B cell (primary cell): ENCODE measurements at regions not wholly inside any gene's neighbourhood (a gene's known extent, or its start where the extent isn't known, plus 50 kb on each side); places are given as distances from the start of the nearest gene placed in this dataset.

Experiments used
- ATAC-seq: fragments of 200-7000 bp; cut with Tn5 transposase; one replicate; pipeline ENCODE4 v1.10.0; 2021; ENCODE audit warnings: low read depth, mild to moderate bottlenecking, moderate number of reproducible peaks, moderate library complexity
- CTCF ChIA-PET: fragments of 350-600 bp; sonication (Branson Sonifier 250); formaldehyde crosslinking; loops from one replicate; lab custom pipeline; 2021; ENCODE audit warnings: antibody characterized with exemption, inconsistent platforms; lab: Charles Lee
- POLR2A ChIA-PET: fragments of 350-600 bp; sonication (Branson Sonifier 250); formaldehyde crosslinking; loops from one replicate; lab custom pipeline; 2021; ENCODE audit warnings: antibody characterized with exemption; lab: Charles Lee
- DNase-seq: peaks from one replicate; pipeline ENCODE4 v3.0.0; 2013
- H2AFZ ChIP-seq: 2 replicates; pipeline ENCODE4 v1.6.1; 2012; ENCODE audit warnings: mild to moderate bottlenecking, low read depth, low read length; ENCODE audit not compliant: insufficient read depth, poor library complexity, severe bottlenecking
- H3K27ac ChIP-seq, 2 donors: 1 replicate in 1 of 2; 2 replicates in 1 of 2; pipeline ENCODE4 v1.5.1; 2012 to 2013; ENCODE audit warnings: low read length in 2 of 2, mild to moderate bottlenecking in 2 of 2, moderate library complexity in 1 of 2
- H3K27me3 ChIP-seq, 4 experiments: fragments of 200-600 bp in 1 of 4; sonication (generic) in 1 of 4; replicated peaks in 1 of 4; 1 replicate in 2 of 4; 2 replicates in 2 of 4; pipeline versions ENCODE4 v1.6.1 to v1.7.0; 2013 to 2016; ENCODE audit warnings: low read length in 3 of 4, mild to moderate bottlenecking in 2 of 4, mixed read lengths in 1 of 4, moderate library complexity in 1 of 4; ENCODE audit not compliant: insufficient read depth in 4 of 4, control insufficient read depth in 3 of 4; ENCODE audit errors: control extremely low read depth in 1 of 4
- H3K36me3 ChIP-seq, 2 experiments: replicated peaks in 1 of 2; 1 replicate in 1 of 2; 2 replicates in 1 of 2; pipeline versions ENCODE4 v1.6.1 to v1.7.1; 2013; ENCODE audit warnings: low read length in 1 of 2; ENCODE audit not compliant: insufficient read depth in 2 of 2, control insufficient read depth in 1 of 2; ENCODE audit errors: control extremely low read depth in 1 of 2, extremely low read depth in 1 of 2
- H3K4me1 ChIP-seq, 2 donors: fragments of 200-600 bp in 1 of 2; sonication (generic) in 1 of 2; 1 replicate in 1 of 2; 2 replicates in 1 of 2; pipeline versions ENCODE4 v1.5.1 to v1.6.1; 2013 to 2017; ENCODE audit warnings: low read length in 2 of 2; ENCODE audit not compliant: control insufficient read depth in 2 of 2, insufficient read depth in 2 of 2
- H3K4me2 ChIP-seq: replicated peaks from 2 replicates; pipeline ENCODE3; 2012; ENCODE audit warnings: mild to moderate bottlenecking, low read depth, low read length; ENCODE audit not compliant: poor library complexity, severe bottlenecking
- H3K4me3 ChIP-seq, 5 experiments: fragments of 200-600 bp in 1 of 5; sonication (generic) in 1 of 5; 1 replicate in 3 of 5; 2 replicates in 2 of 5; pipeline versions ENCODE4 v1.5.1 to v1.7.0; 2011 to 2016; ENCODE audit warnings: low read length in 4 of 5, mild to moderate bottlenecking in 4 of 5, low read depth in 2 of 5, control low read depth in 1 of 5, moderate library complexity in 1 of 5; ENCODE audit not compliant: insufficient read depth in 1 of 5; ENCODE audit errors: control extremely low read depth in 1 of 5, extremely low read depth in 1 of 5
- H3K79me2 ChIP-seq: fragments of 200-600 bp; sonication (generic); one replicate; pipeline ENCODE4 v1.6.0; 2016; ENCODE audit warnings: low read length; ENCODE audit not compliant: control insufficient read depth, insufficient read depth
- H3K9ac ChIP-seq: fragments of 200-600 bp; sonication (generic); 2 replicates; pipeline ENCODE4 v1.6.1; 2017; ENCODE audit warnings: mild to moderate bottlenecking, low read length, moderate library complexity
- H3K9me3 ChIP-seq, 3 donors: one replicate each; pipeline versions ENCODE4 v1.6.1 to v1.7.1; 2013; ENCODE audit warnings: low read length in 2 of 3; ENCODE audit not compliant: control insufficient read depth in 2 of 3, insufficient read depth in 1 of 3; ENCODE audit errors: control extremely low read depth in 1 of 3
- H4K20me1 ChIP-seq: 2 replicates; pipeline ENCODE4 v1.6.0; 2012; ENCODE audit warnings: mild to moderate bottlenecking, low read length; ENCODE audit not compliant: insufficient read depth, control insufficient read depth, poor library complexity, severe bottlenecking
- H3K27ac Mint-ChIP-seq: one replicate; pipeline ENCODE4 v1.8.0; 2021; ENCODE audit warnings: mixed read lengths
- H3K27me3 Mint-ChIP-seq: one replicate; pipeline ENCODE4 v1.8.0; 2021; ENCODE audit warnings: mixed read lengths
- H3K4me1 Mint-ChIP-seq: one replicate; pipeline ENCODE4 v1.8.0; 2021; ENCODE audit warnings: mixed read lengths
- H3K4me3 Mint-ChIP-seq: one replicate; pipeline ENCODE4 v1.8.0; 2021; ENCODE audit warnings: mixed read lengths
- H3K9me3 Mint-ChIP-seq: one replicate; pipeline ENCODE4 v1.8.0; 2022; ENCODE audit warnings: mixed read lengths; ENCODE audit not compliant: insufficient read depth
- EZH2 ChIP-seq: IDR thresholded peaks from 2 replicates; pipeline ENCODE4 v1.6.1; 2012; ENCODE audit warnings: borderline replicate concordance, low read depth, mild to moderate bottlenecking, moderate library complexity, low read length; ENCODE audit not compliant: insufficient read depth, poor library complexity, severe bottlenecking
- WGBS: methylation state at CpG from one replicate; pipeline ENCODE4 v1.1.5; 2013; ENCODE audit warnings: missing lambda C conversion rate; ENCODE audit not compliant: insufficient coverage; 5-methylcytosine and 5-hydroxymethylcytosine counted together
- intact Hi-C: fragments of 100-400 bp; cut with micrococcal nuclease; formaldehyde crosslinking; loops from one replicate; pipeline ENCODE4 v1.10.0; 2022
- TF ChIP-seq, protein P1 (sequence below): fragments of 200-600 bp; IDR thresholded peaks from one replicate; pipeline ENCODE4 v1.8.0; 2022; ENCODE audit warnings: antibody characterized with exemption, mild to moderate bottlenecking

DNA sequence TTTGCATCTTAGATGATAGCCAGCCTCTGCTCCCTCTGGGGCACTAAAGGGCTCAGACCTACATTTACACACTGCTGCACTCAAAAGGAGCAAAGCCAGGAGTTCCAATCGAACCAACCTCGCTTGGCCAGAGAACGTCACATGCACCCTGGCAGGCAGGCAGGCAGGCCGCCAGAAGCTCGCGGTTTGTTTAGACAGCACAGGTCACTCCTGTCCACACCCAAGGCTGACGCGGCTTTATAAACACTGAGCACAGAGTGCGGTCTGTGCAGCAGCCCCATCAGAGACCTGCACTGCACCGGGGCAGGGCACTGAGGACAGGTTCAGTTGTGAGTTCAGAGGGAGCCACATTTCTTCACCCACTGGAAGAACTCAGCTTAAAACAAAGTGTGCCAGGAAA lies 143.9 kb downstream of the BCOR start:
- Histone ChIP-seq H3K27ac (no peak overlapping the region), H4K20me1 (no peaks in the 10 kb centered on the region), H3K4me3 (no peak overlapping the region), H3K4me2 (no peak overlapping the region), H3K9me3 (peaks cover 0 to 10% (median 0%) of the 10 kb centered on the region in 3 donors), H3K36me3 (no peaks in the 10 kb centered on the region), H3K9ac (no peak overlapping the region), H3K4me1 (peaks cover 0 to 3% of the 10 kb centered on the region in 2 donors), H3K79me2 (no peaks in the 10 kb centered on the region), H3K27me3 (no peaks in the 10 kb centered on the region), H2AFZ (no peak overlapping the region)
- POLR2A ChIA-PET, result no interaction called here
- WGBS, result 91% methylated on average over 6 of the region's 10 CpGs
- H3K4me1 Mint-ChIP-seq, result peaks cover 9% of the 10 kb centered on the region
- no peak overlapping the region for H3K4me3 Mint-ChIP-seq
- no peaks in the 10 kb centered on the region for H3K9me3 Mint-ChIP-seq
- no peak overlapping the region for H3K27ac Mint-ChIP-seq
- intact Hi-C loops, result no loop called here
- TF ChIP-seq, protein P1, sequence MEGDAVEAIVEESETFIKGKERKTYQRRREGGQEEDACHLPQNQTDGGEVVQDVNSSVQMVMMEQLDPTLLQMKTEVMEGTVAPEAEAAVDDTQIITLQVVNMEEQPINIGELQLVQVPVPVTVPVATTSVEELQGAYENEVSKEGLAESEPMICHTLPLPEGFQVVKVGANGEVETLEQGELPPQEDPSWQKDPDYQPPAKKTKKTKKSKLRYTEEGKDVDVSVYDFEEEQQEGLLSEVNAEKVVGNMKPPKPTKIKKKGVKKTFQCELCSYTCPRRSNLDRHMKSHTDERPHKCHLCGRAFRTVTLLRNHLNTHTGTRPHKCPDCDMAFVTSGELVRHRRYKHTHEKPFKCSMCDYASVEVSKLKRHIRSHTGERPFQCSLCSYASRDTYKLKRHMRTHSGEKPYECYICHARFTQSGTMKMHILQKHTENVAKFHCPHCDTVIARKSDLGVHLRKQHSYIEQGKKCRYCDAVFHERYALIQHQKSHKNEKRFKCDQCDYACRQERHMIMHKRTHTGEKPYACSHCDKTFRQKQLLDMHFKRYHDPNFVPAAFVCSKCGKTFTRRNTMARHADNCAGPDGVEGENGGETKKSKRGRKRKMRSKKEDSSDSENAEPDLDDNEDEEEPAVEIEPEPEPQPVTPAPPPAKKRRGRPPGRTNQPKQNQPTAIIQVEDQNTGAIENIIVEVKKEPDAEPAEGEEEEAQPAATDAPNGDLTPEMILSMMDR, result no peak
- no peak for TF ChIP-seq EZH2
- CTCF ChIA-PET, result no interaction called here
- no peaks in the 10 kb centered on the region for H3K27me3 Mint-ChIP-seq
- no peak for DNase-seq
- no peak for ATAC-seq

DNA sequence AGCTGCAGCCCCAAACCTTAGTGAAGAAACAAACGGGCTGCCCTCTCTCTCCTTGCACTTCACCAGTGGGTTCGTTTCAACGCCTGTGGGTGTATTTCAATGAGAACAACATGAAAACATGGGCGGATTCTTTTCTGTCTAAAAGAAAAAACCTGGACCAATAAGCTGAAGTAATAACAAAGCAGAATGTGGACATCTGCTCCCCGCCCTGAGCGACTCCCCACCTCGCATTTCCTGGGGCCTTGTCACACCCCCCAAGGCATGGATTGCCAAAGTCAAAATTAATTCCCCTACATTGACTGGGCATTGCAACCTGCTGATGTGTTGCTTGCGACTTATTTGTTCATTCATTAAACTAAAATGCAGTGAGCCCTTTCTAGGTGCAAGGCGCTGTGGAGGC lies 142.9 kb downstream of the BCOR start:
- H4K20me1 ChIP-seq, result no peaks in the 10 kb centered on the region
- H2AFZ ChIP-seq, result no peak overlapping the region
- POLR2A ChIA-PET, result no interaction called here

More for the DNA sequence above, 142.9 kb downstream of the BCOR start:
- Histone ChIP-seq H3K4me1 (no peaks in the 10 kb centered on the region), H3K4me2 (no peak overlapping the region), H3K9me3 (peaks cover 0 to 10% (median 0%) of the 10 kb centered on the region in 3 donors), H3K27me3 (no peaks in the 10 kb centered on the region), H3K79me2 (no peaks in the 10 kb centered on the region), H3K27ac (no peak overlapping the region), H3K4me3 (no peak overlapping the region), H3K9ac (no peak overlapping the region), H3K36me3 (no peaks in the 10 kb centered on the region)
- Mint-ChIP-seq H3K9me3 (no peaks in the 10 kb centered on the region), H3K27ac (no peak overlapping the region), H3K27me3 (no peaks in the 10 kb centered on the region), H3K4me3 (no peak overlapping the region), H3K4me1 (peaks cover 3% of the 10 kb centered on the region)
- intact Hi-C loops, result no loop called here
- 97% methylated on average over 6 of the region's 9 CpGs for WGBS
- ATAC-seq (no peak), DNase-seq (no peak)
- TF ChIP-seq, protein P1, result no peak
- TF ChIP-seq EZH2, result no peak
- CTCF ChIA-PET, result no interaction called here
